GM18873 (cell line): ENCODE measurements at regions not wholly inside any gene's neighbourhood (a gene's known extent, or its start where the extent isn't known, plus 50 kb on each side); places are given as distances from the start of the nearest gene placed in this dataset.
"Not testable (repeated sequence)": the region's sequence is repeated elsewhere in the genome, so short reads cannot be mapped to it uniquely, and the experiment has no call there.

ENCODE experiments used
- ATAC-seq: cut with Tn5 transposase; IDR thresholded peaks from one replicate; pipeline ENCODE4 v1.9.1; 2021; ENCODE audit warnings: mild to moderate bottlenecking, moderate library complexity, moderate number of reproducible peaks; ENCODE audit not compliant: unreplicated experiment, low FRiP score

- ATAC-seq = no peak
These were observed 130.0 kb upstream of the STX18 start for GRCh38 chr4:4671774-4672349.

- ATAC-seq = no peak
These were observed 129.0 kb upstream of the STX18 start for GRCh38 chr4:4670869-4671268.

GRCh38 chr4:4668355-4669210, 126.7 kb upstream of the STX18 start:
- no peak for ATAC-seq

- no peak for ATAC-seq
These were observed 125.8 kb upstream of the STX18 start for GRCh38 chr4:4667622-4668081.

GRCh38 chr4:4666693-4667621, 125.1 kb upstream of the STX18 start:
- no peak for ATAC-seq

- no peak for ATAC-seq
These were observed 124.3 kb upstream of the STX18 start for GRCh38 chr4:4666187-4666586.

GRCh38 chr4:4664234-4664633, 122.4 kb upstream of the STX18 start:
- ATAC-seq = no peak

GRCh38 chr4:4663028-4663427, 121.2 kb upstream of the STX18 start:
- ATAC-seq = no peak

- ATAC-seq = no peak
These were observed 120.4 kb upstream of the STX18 start for GRCh38 chr4:4662230-4662629.

- no peak for ATAC-seq
These were observed 118.2 kb upstream of the STX18 start for GRCh38 chr4:4659871-4660651.

GRCh38 chr4:4658052-4658451, 116.2 kb upstream of the STX18 start:
- ATAC-seq = no peak

GRCh38 chr4:4656977-4657376, 115.1 kb upstream of the STX18 start:
- no peak for ATAC-seq

- no peak for ATAC-seq
These were observed 114.1 kb upstream of the STX18 start for GRCh38 chr4:4655901-4656300.

GRCh38 chr4:4655011-4655410, 113.2 kb upstream of the STX18 start:
- no peak for ATAC-seq

- ATAC-seq = no peak
These were observed 110.2 kb upstream of the STX18 start for GRCh38 chr4:4651811-4652755.

GRCh38 chr4:4647041-4647440, 105.2 kb upstream of the STX18 start:
- no peak for ATAC-seq

- ATAC-seq = no peak
These were observed 103.9 kb upstream of the STX18 start for GRCh38 chr4:4645743-4646142.

- ATAC-seq = not testable (repeated sequence)
These were observed 102.4 kb upstream of the STX18 start for GRCh38 chr4:4644277-4644676.

GRCh38 chr4:4643743-4644142, 101.9 kb upstream of the STX18 start:
- ATAC-seq = not testable (repeated sequence)
